ENCODE measurements at regions not wholly inside any gene's neighbourhood (a gene's known extent, or its start where the extent isn't known, plus 50 kb on each side); places are given as distances from the start of the nearest gene placed in this dataset.

- no peak overlapping the region for H3K4me3 ChIP-seq (ENCODE audit: low read depth, low read length)
Observed at GRCh38 chr13:104875038-104875754, 1660.3 kb downstream of the EFNB2 start.

GRCh38 chr13:104872153-104872552 is 1663.3 kb downstream of the EFNB2 start:
- no peak overlapping the region for H3K4me3 ChIP-seq (ENCODE audit: low read depth, low read length)

GRCh38 chr13:104871456-104871855 is 1664.0 kb downstream of the EFNB2 start:
- no peak overlapping the region for H3K4me3 ChIP-seq (ENCODE audit: low read depth, low read length)

GRCh38 chr13:104869501-104869900 is 1666.0 kb downstream of the EFNB2 start:
- no peak overlapping the region for H3K4me3 ChIP-seq (ENCODE audit: low read depth, low read length)

GRCh38 chr13:104868806-104869205 is 1666.7 kb downstream of the EFNB2 start:
- no peak overlapping the region for H3K4me3 ChIP-seq (ENCODE audit: low read depth, low read length)

- no peak overlapping the region for H3K4me3 ChIP-seq (ENCODE audit: low read depth, low read length)
Observed at GRCh38 chr13:104855581-104855980, 1679.9 kb downstream of the EFNB2 start.

- H3K4me3 ChIP-seq (ENCODE audit: low read depth, low read length): no peak overlapping the region
Observed at GRCh38 chr13:104854698-104855097, 1680.8 kb downstream of the EFNB2 start.

GRCh38 chr13:104854007-104854406 is 1681.5 kb downstream of the EFNB2 start:
- no peak overlapping the region for H3K4me3 ChIP-seq (ENCODE audit: low read depth, low read length)

- H3K4me3 ChIP-seq (ENCODE audit: low read depth, low read length): no peak overlapping the region
Observed at GRCh38 chr13:104847922-104848321, 1687.5 kb downstream of the EFNB2 start.

GRCh38 chr13:104843401-104843800 is 1692.1 kb downstream of the EFNB2 start:
- H3K4me3 ChIP-seq (ENCODE audit: low read depth, low read length): no peak overlapping the region

- H3K4me3 ChIP-seq (ENCODE audit: low read depth, low read length): no peak overlapping the region
Observed at GRCh38 chr13:104841110-104841509, 1694.4 kb downstream of the EFNB2 start.

- no peak overlapping the region for H3K4me3 ChIP-seq (ENCODE audit: low read depth, low read length)
Observed at GRCh38 chr13:104837756-104838155, 1697.7 kb downstream of the EFNB2 start.

GRCh38 chr13:104833221-104833620 is 1702.2 kb downstream of the EFNB2 start:
- no peak overlapping the region for H3K4me3 ChIP-seq (ENCODE audit: low read depth, low read length)

GRCh38 chr13:104832231-104832630 is 1703.2 kb downstream of the EFNB2 start:
- H3K4me3 ChIP-seq (ENCODE audit: low read depth, low read length): no peak overlapping the region

GRCh38 chr13:104831831-104832230 is 1703.6 kb downstream of the EFNB2 start:
- no peak overlapping the region for H3K4me3 ChIP-seq (ENCODE audit: low read depth, low read length)

- H3K4me3 ChIP-seq (ENCODE audit: low read depth, low read length): no peak overlapping the region
Observed at GRCh38 chr13:104823709-104824108, 1711.8 kb downstream of the EFNB2 start.

- no peak overlapping the region for H3K4me3 ChIP-seq (ENCODE audit: low read depth, low read length)
Observed at GRCh38 chr13:104823071-104823470, 1712.4 kb downstream of the EFNB2 start.

GRCh38 chr13:104817271-104817670 is 1718.2 kb downstream of the EFNB2 start:
- no peak overlapping the region for H3K4me3 ChIP-seq (ENCODE audit: low read depth, low read length)

GRCh38 chr13:104816726-104817125 is 1718.7 kb downstream of the EFNB2 start:
- H3K4me3 ChIP-seq (ENCODE audit: low read depth, low read length): no peak overlapping the region

GRCh38 chr13:104810242-104810641 is 1725.2 kb downstream of the EFNB2 start:
- no peak overlapping the region for H3K4me3 ChIP-seq (ENCODE audit: low read depth, low read length)

- no peak overlapping the region for H3K4me3 ChIP-seq (ENCODE audit: low read depth, low read length)
Observed at GRCh38 chr13:104809483-104809882, 1726.0 kb downstream of the EFNB2 start.

- H3K4me3 ChIP-seq (ENCODE audit: low read depth, low read length): no peak overlapping the region
Observed at GRCh38 chr13:104805346-104805745, 1730.1 kb downstream of the EFNB2 start.

GRCh38 chr13:104799152-104799551 is 1732.9 kb upstream of the SLC10A2 start:
- H3K4me3 ChIP-seq (ENCODE audit: low read depth, low read length): no peak overlapping the region

All from iPS-11a (cell line).